ENCODE measurements at regions not wholly inside any gene's neighbourhood (a gene's known extent, or its start where the extent isn't known, plus 50 kb on each side); places are given as distances from the start of the nearest gene placed in this dataset.

DNA sequence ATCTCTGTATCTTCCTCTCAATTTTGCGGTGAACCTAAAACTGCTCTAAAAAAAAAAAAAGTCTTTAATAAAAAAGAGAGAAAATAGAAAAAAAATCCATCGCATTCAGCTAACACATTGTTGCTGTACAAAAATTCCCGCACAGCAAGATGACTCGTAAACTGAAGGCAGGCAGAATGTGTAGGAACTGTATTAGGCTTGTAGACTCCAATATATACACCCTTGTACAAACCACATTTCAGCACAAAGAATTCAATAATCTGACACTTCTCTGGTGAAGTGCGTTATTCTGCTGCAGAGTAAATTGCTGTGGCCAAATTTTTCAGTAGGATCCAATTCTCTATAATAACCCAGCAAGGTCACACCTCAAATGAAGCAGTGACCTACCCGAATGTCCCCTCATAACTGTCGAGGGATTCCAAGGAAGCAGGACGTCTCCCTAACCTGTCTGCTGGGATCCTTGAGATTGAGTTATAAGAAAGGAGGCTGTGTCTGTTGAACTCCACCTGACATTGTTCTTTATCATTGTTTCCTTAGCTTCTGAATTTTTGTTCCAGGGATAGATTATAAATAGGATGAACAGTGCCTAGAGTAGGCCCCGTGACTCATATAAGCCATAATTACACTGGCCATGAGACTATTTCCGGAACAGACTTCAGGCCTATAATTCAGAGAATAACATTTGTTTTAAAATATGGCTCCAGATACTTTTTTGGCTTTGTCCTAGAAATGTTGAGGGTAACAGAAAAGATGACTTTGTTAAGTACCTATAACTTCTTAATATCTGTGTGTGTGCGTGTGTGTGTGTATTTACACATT is 348.3 kb downstream of the PCDH7 start:
- Mint-ChIP-seq H3K36me3 (ENCODE audit: low read depth) (no peaks in the 10 kb centered on the region), H3K27ac (no peak overlapping the region), H3K27me3 (no peaks in the 10 kb centered on the region), H3K4me3 (no peak overlapping the region), H3K4me1 (no peaks in the 10 kb centered on the region), H3K9me3 (no peaks in the 10 kb centered on the region)
- intact Hi-C loops (cut with micrococcal nuclease), result no loop called here
- no peak for DNase-seq

DNA sequence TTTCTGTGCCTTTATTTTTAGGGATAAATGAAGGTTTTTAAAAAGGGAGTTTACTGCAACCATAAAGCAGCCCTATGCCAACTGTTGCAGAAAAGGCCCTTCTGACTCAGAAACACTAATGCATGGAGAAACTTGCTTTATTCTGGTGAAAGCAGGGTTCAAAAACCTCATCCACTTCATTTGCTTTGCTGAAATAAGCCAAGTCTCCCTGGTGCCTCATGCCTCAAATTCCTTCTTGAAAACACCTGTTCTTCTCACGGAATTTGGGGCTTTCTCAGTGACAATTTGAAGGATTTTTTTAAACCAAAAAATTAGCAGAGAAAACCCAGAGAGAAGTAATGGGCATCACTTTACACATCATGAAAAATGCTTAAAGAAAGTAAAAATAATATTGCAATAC is 349.0 kb downstream of the PCDH7 start:
- Mint-ChIP-seq H3K4me1 (no peaks in the 10 kb centered on the region), H3K27ac (no peak overlapping the region), H3K9me3 (no peaks in the 10 kb centered on the region), H3K27me3 (no peaks in the 10 kb centered on the region), H3K4me3 (no peak overlapping the region), H3K36me3 (ENCODE audit: low read depth) (no peaks in the 10 kb centered on the region)
- intact Hi-C loops (cut with micrococcal nuclease), result no loop called here
- no peak for DNase-seq

- Mint-ChIP-seq H3K27ac (no peak overlapping the region), H3K9me3 (no peaks in the 10 kb centered on the region), H3K4me3 (no peak overlapping the region), H3K4me1 (no peaks in the 10 kb centered on the region), H3K36me3 (ENCODE audit: low read depth) (no peaks in the 10 kb centered on the region), H3K27me3 (no peaks in the 10 kb centered on the region)
- intact Hi-C loops (cut with micrococcal nuclease), result no loop called here
- DNase-seq, result no peak
These were observed 351.6 kb downstream of the PCDH7 start for GRCh38 chr4:31071508-31072486.

DNA sequence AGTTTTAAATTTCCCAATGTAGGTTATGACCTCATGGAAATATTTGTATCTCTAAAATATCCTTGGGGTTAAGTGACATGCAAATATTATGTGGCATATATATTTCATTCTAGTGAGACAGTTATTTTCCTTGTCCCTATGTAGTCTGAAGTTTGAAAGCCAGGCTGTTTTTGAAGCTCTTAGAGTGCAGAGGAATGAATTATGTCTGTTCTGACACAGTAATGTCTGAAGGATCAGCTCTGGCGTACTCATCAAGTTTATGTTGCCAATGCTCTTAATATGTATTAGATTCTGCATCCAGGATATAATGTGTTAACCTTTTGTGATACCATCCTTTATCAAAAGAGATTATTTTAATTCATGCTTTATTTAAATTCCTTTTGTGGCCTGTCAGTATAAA is 355.8 kb downstream of the PCDH7 start:
- no peak for DNase-seq
- no peaks in the 10 kb centered on the region for H3K4me1 Mint-ChIP-seq
- intact Hi-C loops (cut with micrococcal nuclease), result no loop called here
- H3K9me3 Mint-ChIP-seq, result no peaks in the 10 kb centered on the region
- no peaks in the 10 kb centered on the region for H3K36me3 Mint-ChIP-seq (ENCODE audit: low read depth)
- H3K4me3 Mint-ChIP-seq, result no peak overlapping the region
- no peak overlapping the region for H3K27ac Mint-ChIP-seq
- H3K27me3 Mint-ChIP-seq, result no peaks in the 10 kb centered on the region

GRCh38 chr4:31078661-31079060 is 358.5 kb downstream of the PCDH7 start:
- H3K36me3 Mint-ChIP-seq (ENCODE audit: low read depth), result no peaks in the 10 kb centered on the region
- no peak overlapping the region for H3K4me3 Mint-ChIP-seq
- no peaks in the 10 kb centered on the region for H3K9me3 Mint-ChIP-seq
- H3K4me1 Mint-ChIP-seq, result no peaks in the 10 kb centered on the region
- no peak for DNase-seq
- H3K27ac Mint-ChIP-seq, result no peak overlapping the region
- H3K27me3 Mint-ChIP-seq, result no peaks in the 10 kb centered on the region
- intact Hi-C loops (cut with micrococcal nuclease), result no loop called here

DNA sequence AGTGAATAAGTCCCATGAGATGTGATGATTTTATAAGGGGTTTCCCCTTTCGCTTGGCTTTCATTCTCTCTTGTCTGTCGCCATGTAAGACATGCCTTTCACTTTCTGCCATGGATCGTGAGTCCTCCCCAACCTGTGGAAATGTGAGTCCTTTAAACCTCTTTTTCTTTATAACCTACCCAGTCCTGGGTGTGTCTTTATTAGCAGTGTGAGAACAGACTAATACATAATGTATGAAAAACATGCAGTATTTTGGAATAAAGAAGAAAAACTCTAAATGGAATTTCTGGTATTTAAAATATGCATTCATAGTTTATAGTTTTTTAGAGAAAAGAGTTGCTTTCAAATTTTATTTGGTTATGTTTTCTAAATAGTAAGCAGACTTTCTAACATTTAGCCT is 360.7 kb downstream of the PCDH7 start:
- Mint-ChIP-seq H3K27ac (no peak overlapping the region), H3K4me3 (no peak overlapping the region), H3K9me3 (no peaks in the 10 kb centered on the region), H3K4me1 (no peaks in the 10 kb centered on the region), H3K36me3 (ENCODE audit: low read depth) (no peaks in the 10 kb centered on the region), H3K27me3 (no peaks in the 10 kb centered on the region)
- DNase-seq, result no peak
- intact Hi-C loops (cut with micrococcal nuclease), result no loop called here

- Mint-ChIP-seq H3K36me3 (ENCODE audit: low read depth) (no peaks in the 10 kb centered on the region), H3K9me3 (no peaks in the 10 kb centered on the region), H3K27ac (no peak overlapping the region), H3K4me1 (no peaks in the 10 kb centered on the region), H3K4me3 (no peak overlapping the region), H3K27me3 (no peaks in the 10 kb centered on the region)
- intact Hi-C loops (cut with micrococcal nuclease), result no loop called here
- DNase-seq, result no peak
These were observed 361.2 kb downstream of the PCDH7 start for GRCh38 chr4:31081366-31081765.

DNA sequence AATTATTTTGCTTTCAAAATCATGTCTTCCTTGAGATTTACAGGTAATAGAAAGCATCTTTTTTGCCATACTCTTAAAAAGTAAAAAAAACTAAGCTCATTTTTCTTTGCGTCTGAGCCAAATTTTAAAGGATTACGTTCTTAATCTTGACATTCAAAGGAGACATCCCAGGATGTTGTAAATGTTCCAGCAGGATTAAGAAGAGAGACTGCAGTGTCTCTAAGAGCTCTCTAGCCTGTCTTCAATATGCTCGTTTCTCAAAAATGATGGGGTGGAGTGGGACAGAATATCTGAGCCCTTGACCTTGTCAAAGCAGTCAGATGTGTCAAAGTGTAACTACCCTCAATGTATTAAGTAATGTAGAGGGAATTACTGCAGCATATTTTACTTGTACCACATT is 363.3 kb downstream of the PCDH7 start:
- Mint-ChIP-seq H3K9me3 (no peaks in the 10 kb centered on the region), H3K4me1 (no peaks in the 10 kb centered on the region), H3K27me3 (no peaks in the 10 kb centered on the region), H3K4me3 (no peak overlapping the region), H3K36me3 (ENCODE audit: low read depth) (no peaks in the 10 kb centered on the region), H3K27ac (no peak overlapping the region)
- no peak for DNase-seq
- intact Hi-C loops (cut with micrococcal nuclease), result no loop called here

DNA sequence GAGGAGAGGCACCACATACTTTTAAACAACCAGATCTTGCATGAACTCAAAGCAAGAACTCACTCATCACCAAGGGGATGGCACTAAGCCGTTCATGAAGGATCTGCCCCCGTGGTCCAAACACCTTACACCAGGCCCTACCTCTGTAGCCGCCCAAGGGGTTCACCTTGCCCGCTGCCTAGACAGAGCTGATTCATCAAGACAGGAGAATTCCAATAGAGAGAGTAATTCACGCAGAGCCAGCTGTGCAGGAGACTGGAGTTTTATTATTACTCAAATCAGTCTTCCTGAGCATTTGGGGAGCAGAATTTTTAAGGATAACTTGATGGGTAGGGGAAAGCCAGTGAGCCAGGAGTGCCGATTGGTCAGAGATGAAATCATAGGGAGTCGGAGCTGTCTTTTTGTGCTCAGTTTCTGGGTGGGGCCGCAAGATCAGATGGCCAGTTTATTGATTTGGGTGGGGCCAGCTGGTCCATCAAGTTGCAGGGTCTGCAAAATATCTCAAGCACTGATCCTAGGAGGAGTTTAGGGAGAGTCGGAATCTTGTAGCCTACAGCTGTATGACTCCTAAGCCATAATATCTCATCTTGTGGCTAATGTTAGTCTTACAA is 364.7 kb downstream of the PCDH7 start:
- DNase-seq, result no peak
- no peak overlapping the region for H3K4me3 Mint-ChIP-seq
- no peaks in the 10 kb centered on the region for H3K27me3 Mint-ChIP-seq
- H3K27ac Mint-ChIP-seq, result no peak overlapping the region
- H3K36me3 Mint-ChIP-seq (ENCODE audit: low read depth), result no peaks in the 10 kb centered on the region
- intact Hi-C loops (cut with micrococcal nuclease), result no loop called here
- H3K4me1 Mint-ChIP-seq, result no peaks in the 10 kb centered on the region
- H3K9me3 Mint-ChIP-seq, result no peaks in the 10 kb centered on the region

- H3K27me3 Mint-ChIP-seq, result no peaks in the 10 kb centered on the region
- H3K36me3 Mint-ChIP-seq (ENCODE audit: low read depth), result no peaks in the 10 kb centered on the region
- H3K4me3 Mint-ChIP-seq, result no peak overlapping the region
- H3K4me1 Mint-ChIP-seq, result no peaks in the 10 kb centered on the region
- no peak overlapping the region for H3K27ac Mint-ChIP-seq
- no peaks in the 10 kb centered on the region for H3K9me3 Mint-ChIP-seq
- no peak for DNase-seq
- intact Hi-C loops (cut with micrococcal nuclease), result no loop called here
These were observed 365.5 kb downstream of the PCDH7 start for GRCh38 chr4:31085689-31086088.

DNA sequence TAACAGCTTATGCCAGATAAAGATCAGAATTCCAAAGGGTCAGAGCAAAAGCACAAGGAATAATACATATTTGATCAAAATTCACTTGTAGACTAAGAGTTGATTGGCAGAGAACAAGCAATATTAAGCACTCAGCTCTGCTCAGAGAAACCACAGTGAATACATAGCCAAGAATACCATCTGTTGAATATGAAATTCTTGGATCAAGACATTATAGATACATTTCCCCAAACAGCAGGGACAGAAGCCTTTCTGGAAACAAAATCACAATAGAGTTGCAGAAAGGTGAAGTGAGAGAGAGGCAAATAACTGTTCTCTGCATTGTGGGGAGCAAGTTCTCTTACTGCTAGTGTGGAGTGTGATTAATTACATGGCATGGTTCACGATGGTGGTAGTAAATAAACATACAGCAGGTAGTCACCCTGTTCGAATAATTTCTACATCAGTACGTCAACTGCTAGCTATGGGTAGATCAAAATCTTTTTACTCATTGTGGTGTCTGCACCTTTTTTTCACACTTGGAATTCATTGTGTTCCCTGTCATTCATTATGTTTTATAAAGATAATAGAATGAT is 366.7 kb downstream of the PCDH7 start:
- intact Hi-C loops (cut with micrococcal nuclease), result no loop called here
- Mint-ChIP-seq H3K4me1 (no peaks in the 10 kb centered on the region), H3K27ac (no peak overlapping the region), H3K36me3 (ENCODE audit: low read depth) (no peaks in the 10 kb centered on the region), H3K27me3 (no peaks in the 10 kb centered on the region), H3K4me3 (no peak overlapping the region), H3K9me3 (no peaks in the 10 kb centered on the region)
- no peak for DNase-seq

DNA sequence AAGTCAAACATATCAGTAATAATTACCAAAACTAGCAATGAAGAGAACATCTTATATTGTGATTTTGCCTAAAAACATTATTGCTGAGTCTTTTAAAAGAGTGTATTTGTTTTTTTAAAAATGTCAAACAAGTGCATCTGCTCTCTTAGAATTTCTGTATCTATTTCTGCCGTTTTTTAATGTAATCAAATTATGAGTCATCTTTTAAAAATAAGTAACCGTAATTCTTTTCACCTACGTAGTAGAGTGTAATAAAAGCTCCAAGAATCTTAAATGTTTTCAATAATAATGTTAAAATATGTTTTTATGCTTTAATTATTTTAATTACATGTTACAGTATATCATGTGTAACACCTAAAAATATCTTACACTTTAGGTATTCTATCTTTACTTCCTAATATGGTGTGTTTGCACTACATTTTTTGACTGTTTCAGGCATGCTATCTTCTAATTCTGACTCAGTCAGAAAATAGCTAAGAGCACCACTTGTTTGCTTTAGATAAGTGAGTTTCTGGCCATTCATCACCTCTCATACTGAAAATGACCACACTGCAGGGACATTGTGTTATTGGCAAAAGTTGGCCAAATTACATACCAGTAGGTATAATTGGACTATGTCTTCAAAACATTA is 368.5 kb downstream of the PCDH7 start:
- no peaks in the 10 kb centered on the region for H3K4me1 Mint-ChIP-seq
- intact Hi-C loops (cut with micrococcal nuclease), result no loop called here
- no peak for DNase-seq
- H3K4me3 Mint-ChIP-seq, result no peak overlapping the region
- no peaks in the 10 kb centered on the region for H3K27me3 Mint-ChIP-seq
- H3K27ac Mint-ChIP-seq, result no peak overlapping the region
- H3K9me3 Mint-ChIP-seq, result no peaks in the 10 kb centered on the region
- H3K36me3 Mint-ChIP-seq (ENCODE audit: low read depth), result no peaks in the 10 kb centered on the region

DNA sequence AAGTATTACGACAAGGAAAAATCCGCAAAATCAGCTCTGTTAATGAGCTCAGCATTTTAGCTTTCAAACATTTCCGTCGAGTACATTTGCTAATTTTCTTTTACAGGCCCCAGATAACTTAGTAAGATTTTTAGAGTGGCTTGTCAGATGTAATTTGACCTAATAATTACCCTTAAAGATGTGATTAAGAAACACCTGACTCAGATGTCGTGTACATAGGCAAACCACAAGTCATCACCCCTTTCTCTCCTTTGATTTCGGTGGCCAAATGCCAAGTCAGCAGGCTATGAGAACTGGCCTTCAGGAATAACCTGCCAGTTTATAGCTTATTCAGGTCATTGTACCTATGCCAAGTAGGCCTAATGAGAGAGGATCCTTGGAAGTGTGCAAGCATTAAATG is 369.6 kb downstream of the PCDH7 start:
- H3K4me1 Mint-ChIP-seq, result no peaks in the 10 kb centered on the region
- no peaks in the 10 kb centered on the region for H3K9me3 Mint-ChIP-seq
- DNase-seq, result no peak
- intact Hi-C loops (cut with micrococcal nuclease), result no loop called here
- no peaks in the 10 kb centered on the region for H3K36me3 Mint-ChIP-seq (ENCODE audit: low read depth)
- H3K27ac Mint-ChIP-seq, result no peak overlapping the region
- H3K4me3 Mint-ChIP-seq, result no peak overlapping the region
- H3K27me3 Mint-ChIP-seq, result no peaks in the 10 kb centered on the region
